Right hindlimb (tissue), 1 donor: ENCODE measurements at regions not wholly inside any gene's neighbourhood (a gene's known extent, or its start where the extent isn't known, plus 50 kb on each side); places are given as distances from the start of the nearest gene placed in this dataset.

Source experiments
- DNase-seq: peaks from one replicate; pipeline ENCODE4 v3.0.0-alpha.2; 2018

- no peak for DNase-seq
Observed at GRCh38 chr20:7820897-7821296, 119.4 kb downstream of the HAO1 start.

GRCh38 chr20:7822772-7823171, 117.5 kb downstream of the HAO1 start:
- no peak for DNase-seq

- DNase-seq = no peak
Observed at GRCh38 chr20:7828437-7828836, 111.8 kb downstream of the HAO1 start.

GRCh38 chr20:7829031-7829430, 111.2 kb downstream of the HAO1 start:
- DNase-seq = no peak

- no peak for DNase-seq
Observed at GRCh38 chr20:7829776-7830175, 110.5 kb downstream of the HAO1 start.
